Cardiac fibroblast (primary cell): ENCODE measurements at regions not wholly inside any gene's neighbourhood (a gene's known extent, or its start where the extent isn't known, plus 50 kb on each side); places are given as distances from the start of the nearest gene placed in this dataset.
"Not testable (repeated sequence)": the region's sequence is repeated elsewhere in the genome, so short reads cannot be mapped to it uniquely, and the experiment has no call there.

Source experiments
- DNase-seq, 2 donors: peaks; one replicate each; pipeline versions ENCODE4 v3.0.0 to v3.0.0-alpha.2; 2010; ENCODE audit warnings: low read depth in 2 of 2
- H3K4me3 ChIP-seq, 2 donors: replicated peaks in 1 of 2; 1 replicate in 1 of 2; 2 replicates in 1 of 2; pipeline ENCODE4 v1.5.1; 2011; ENCODE audit warnings: low read depth in 2 of 2, low read length in 2 of 2, mild to moderate bottlenecking in 2 of 2, moderate library complexity in 1 of 2
- TF ChIP-seq, protein P1 (sequence below): IDR thresholded peaks from one replicate; pipeline ENCODE4 v1.5.1; 2011; ENCODE audit warnings: low read depth, mild to moderate bottlenecking, low read length, inconsistent platforms

DNA sequence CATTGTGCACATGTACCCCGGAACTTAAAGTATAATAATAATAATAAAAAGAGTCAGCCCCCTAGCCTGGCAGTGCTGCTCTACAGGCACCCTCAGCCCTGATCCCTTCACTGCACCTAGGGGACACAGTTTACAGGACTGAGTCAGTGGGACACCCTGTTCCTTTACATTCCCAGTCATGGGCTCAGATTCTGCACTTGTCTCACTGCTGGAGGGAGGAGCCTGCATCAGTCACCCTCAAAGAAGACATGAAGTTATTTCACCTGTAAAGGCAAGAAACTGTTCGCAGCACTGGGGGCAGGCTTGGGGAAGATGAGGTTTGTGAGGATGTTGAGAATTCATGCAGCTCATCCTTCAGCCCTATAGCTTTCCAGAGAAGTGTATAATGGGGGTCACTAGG lies 50.7 kb upstream of the VPREB1 start:
- DNase-seq = no peak
- TF ChIP-seq, protein P1, sequence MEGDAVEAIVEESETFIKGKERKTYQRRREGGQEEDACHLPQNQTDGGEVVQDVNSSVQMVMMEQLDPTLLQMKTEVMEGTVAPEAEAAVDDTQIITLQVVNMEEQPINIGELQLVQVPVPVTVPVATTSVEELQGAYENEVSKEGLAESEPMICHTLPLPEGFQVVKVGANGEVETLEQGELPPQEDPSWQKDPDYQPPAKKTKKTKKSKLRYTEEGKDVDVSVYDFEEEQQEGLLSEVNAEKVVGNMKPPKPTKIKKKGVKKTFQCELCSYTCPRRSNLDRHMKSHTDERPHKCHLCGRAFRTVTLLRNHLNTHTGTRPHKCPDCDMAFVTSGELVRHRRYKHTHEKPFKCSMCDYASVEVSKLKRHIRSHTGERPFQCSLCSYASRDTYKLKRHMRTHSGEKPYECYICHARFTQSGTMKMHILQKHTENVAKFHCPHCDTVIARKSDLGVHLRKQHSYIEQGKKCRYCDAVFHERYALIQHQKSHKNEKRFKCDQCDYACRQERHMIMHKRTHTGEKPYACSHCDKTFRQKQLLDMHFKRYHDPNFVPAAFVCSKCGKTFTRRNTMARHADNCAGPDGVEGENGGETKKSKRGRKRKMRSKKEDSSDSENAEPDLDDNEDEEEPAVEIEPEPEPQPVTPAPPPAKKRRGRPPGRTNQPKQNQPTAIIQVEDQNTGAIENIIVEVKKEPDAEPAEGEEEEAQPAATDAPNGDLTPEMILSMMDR = no peak
- H3K4me3 ChIP-seq = no peak overlapping the region

DNA sequence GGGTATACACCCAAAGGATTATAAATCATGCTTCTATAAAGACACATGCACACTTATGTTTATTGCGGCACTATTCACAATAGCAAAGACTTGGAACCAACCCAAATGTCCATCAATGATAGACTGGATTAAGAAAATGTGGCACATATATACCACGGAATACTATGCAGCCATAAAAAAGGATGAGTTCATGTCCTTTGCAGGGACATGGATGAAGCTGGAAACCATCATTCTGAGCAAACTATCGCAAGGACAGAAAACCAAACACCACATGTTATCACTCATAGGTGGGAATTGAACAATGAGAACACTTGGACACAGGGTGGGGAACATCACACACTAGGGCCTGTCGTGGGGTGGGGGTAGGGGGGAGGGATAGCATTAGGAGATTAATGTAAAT lies 51.1 kb upstream of the VPREB1 start:
- H3K4me3 ChIP-seq, DNase-seq: not testable (repeated sequence)

DNA sequence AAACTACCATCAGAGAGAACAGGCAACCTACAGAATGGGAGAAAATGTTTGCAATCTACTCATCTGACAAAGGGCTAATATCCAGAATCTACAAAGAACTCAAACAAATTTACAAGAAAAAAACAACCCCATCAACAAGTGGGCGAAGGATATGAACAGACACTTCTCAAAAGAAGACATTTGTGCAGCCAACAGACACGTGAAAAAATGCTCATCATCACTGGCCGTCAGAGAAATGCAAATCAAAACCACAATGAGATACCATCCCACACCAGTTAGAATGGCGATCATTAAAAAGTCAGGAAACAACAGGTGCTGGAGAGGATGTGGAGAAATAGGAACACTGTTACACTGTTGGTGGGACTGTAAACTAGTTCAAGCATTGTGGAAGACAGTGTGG lies 51.6 kb upstream of the VPREB1 start:
- DNase-seq, H3K4me3 ChIP-seq: not testable (repeated sequence)

DNA sequence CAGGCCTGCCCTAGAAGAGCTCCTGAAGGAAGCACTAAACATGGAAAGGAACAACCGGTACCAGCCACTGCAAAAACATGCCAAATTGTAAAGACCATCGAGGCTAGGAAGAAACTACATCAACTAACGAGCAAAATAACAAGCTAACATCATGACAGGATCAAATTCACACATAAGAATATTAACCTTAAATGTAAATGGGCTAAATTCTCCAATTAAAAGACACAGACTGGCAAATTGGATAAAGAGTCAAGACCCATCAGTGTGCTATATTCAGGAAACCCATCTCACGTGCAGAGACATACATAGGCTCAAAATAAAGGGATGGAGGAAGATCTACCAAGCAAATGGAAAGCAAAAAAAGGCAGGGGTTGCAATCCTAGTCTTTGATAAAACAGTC lies 54.8 kb upstream of the VPREB1 start:
- H3K4me3 ChIP-seq, DNase-seq: not testable (repeated sequence)

DNA sequence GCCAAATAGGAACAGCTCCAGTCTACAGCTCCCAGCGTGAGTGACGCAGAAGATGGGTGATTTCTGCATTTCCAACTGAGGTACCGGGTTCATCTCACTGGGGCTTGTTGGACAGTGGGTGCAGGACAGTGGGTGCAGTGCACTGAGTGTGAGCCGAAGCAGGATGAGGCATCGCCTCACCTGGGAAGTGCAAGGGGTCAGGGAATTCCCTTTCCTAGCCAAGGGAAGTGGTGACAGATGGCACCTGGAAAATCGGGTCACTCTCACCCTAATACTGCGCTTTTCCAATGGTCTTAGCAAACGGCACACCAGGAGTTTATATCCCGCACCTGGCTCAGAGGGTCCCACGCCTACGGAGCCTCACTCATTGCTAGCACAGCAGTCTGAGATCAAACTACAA lies 56.7 kb upstream of the VPREB1 start:
- DNase-seq, H3K4me3 ChIP-seq: not testable (repeated sequence)

DNA sequence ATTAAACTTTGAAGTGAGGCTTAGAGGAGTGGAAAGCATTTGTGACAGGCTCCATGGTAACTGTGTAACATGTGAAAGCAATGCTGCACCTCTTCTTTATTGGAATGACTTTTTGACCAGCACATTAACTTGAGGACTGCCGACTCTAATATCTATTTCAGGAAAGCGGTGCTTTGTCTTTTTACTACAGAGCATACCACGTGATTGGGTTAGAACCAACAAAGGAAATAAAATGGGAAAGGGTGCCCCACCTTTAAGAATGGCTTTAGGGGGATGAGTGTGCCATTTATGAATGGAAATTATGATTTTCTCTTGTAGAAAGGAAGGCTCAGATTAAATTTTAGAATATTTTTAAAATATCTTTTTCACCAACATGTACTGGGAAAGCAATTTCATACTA lies 57.3 kb upstream of the VPREB1 start:
- TF ChIP-seq, protein P1 = no peak

DNA sequence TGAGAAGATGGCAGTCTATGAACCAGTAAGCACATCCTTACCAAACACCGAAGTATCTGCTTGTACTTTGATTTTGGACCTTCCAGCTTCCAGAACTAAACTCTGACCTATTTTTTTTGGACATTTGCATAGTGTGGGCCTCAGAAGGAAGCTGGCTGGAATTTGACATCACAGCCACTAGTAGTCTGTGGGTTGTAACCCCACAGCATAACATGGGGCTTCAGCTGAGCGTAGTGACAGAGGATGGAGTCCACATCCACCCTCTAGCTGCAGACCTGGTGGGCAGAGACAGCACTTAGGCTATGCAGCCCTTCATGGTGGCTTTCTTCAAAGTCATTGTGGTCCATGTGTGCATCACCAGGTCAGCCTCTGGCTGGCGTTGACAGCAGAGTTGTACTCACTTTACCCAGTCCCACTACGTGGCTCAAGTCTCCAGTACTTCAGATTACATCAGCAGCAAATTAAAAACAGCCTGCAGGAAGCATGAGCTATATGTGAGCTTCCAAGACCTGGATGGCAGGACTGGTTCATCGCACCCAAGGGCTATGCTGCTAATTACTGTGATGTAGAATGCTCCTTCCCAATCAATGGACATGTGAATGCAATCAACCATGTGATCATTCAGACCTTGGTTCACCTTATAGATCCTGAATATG lies 58.6 kb upstream of the VPREB1 start:
- DNase-seq = no peak

More for the DNA sequence above, 57.3 kb upstream of the VPREB1 start:
- no peak for DNase-seq
- H3K4me3 ChIP-seq = no peak overlapping the region

DNA sequence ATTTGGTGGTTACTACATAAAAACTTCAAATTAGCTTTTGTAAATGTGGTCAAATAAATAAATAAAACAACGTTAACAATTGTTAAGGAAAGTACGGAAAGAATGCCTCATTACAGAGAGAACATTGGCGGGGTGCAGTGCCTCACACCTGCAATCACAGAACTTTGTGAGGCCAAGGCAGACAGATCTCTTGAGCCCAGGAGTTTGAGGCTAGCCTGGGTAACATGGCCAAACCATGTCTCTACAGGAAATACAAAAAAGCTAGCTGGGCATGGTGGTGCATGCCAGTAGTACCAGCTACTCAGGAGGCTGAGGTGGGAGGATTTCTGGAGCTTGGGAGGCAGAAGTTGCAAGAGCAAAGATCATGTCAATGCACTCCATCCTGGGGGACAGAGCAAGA lies 59.4 kb upstream of the VPREB1 start:
- TF ChIP-seq, protein P1 = no peak
- DNase-seq = no peak
- H3K4me3 ChIP-seq = no peak overlapping the region

More for the DNA sequence above, 58.6 kb upstream of the VPREB1 start:
- no peak overlapping the region for H3K4me3 ChIP-seq
- TF ChIP-seq, protein P1 = no peak

DNA sequence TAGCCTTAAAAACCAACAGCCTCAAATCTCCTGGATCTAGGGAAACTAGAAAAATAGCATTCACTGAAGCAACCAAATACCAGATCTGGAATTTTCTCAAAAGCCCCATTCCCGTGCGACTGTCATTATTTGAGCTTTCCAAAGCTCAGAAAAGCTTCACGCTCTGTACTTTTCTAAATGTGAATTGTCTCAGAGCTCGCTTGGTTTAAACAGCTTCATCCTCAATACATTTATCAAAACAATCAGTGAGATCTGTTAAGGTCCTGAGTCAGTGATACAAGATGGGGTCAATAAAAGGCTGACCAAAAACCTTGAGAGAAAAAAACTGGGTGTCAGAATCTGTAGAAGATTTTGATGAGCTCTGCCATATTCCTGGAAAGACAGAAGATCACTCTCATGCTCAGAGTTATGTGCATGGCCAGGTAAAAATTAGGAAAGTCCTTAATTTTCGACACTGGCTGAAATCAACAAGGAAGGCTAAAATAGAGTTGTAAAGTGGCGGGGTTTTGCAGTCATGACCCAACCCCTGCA lies 60.2 kb upstream of the VPREB1 start:
- DNase-seq = no peak
- H3K4me3 ChIP-seq = no peak overlapping the region
- TF ChIP-seq, protein P1 = no peak
